Uterus (tissue), 3 donors: ENCODE measurements at regions not wholly inside any gene's neighbourhood (a gene's known extent, or its start where the extent isn't known, plus 50 kb on each side); places are given as distances from the start of the nearest gene placed in this dataset.

Source experiments
- DNase-seq, 2 donors: peaks; one replicate each; pipeline ENCODE4 v3.0.0-alpha.2; 2019 to 2020
- H3K27ac ChIP-seq, 2 donors: fragments of 200-600 bp; sonication (generic); 1 replicate in 1 of 2; 2 replicates in 1 of 2; pipeline ENCODE4 v1.5.1; 2016 to 2018
- H3K27me3 ChIP-seq, 2 donors: fragments of 200-600 bp; sonication (generic); one replicate each; pipeline ENCODE4 v1.5.1; 2018 to 2019; ENCODE audit warnings: control low read depth in 1 of 2
- H3K36me3 ChIP-seq, 2 donors: fragments of 200-600 bp; sonication (generic); one replicate each; pipeline ENCODE4 v1.5.1; 2019; ENCODE audit warnings: control low read depth in 1 of 2
- H3K4me1 ChIP-seq, 2 donors: fragments of 200-600 bp; sonication (generic); one replicate each; pipeline ENCODE4 v1.5.1; 2018 to 2019; ENCODE audit warnings: control low read depth in 1 of 2
- H3K4me3 ChIP-seq, 2 donors: fragments of 200-600 bp; sonication (generic); 1 replicate in 1 of 2; 2 replicates in 1 of 2; pipeline ENCODE4 v1.5.1; 2018 to 2019; ENCODE audit warnings: mild to moderate bottlenecking in 1 of 2
- H3K9me3 ChIP-seq, 2 donors: fragments of 200-600 bp; sonication (generic); one replicate each; pipeline ENCODE4 v1.5.1; 2019; ENCODE audit warnings: control low read depth in 1 of 2
- POLR2A ChIP-seq, 2 donors: fragments of 450-650 bp; IDR thresholded peaks; one replicate each; pipeline ENCODE4 v1.6.1; 2016; ENCODE audit warnings: antibody characterized with exemption in 2 of 2, mild to moderate bottlenecking in 1 of 2, moderate library complexity in 1 of 2
- intact Hi-C: fragments of 100-400 bp; cut with DNase I; formaldehyde crosslinking; loops from one replicate; pipeline ENCODE4 v1.15.1; 2023; ENCODE audit warnings: low total_unique reads
- TF ChIP-seq, protein P1 (sequence below), 4 experiments: fragments of 200-600 bp in 2 of 4; fragments of 450-650 bp in 2 of 4; sonication (generic) in 2 of 4; IDR thresholded peaks; one replicate each; pipeline ENCODE4 v1.5.1; 2016 to 2019; ENCODE audit warnings: antibody characterized with exemption in 4 of 4, mild to moderate bottlenecking in 2 of 4, moderate library complexity in 1 of 4
- donor health status: DM: yes; HTN: yes; CAD: no.

- Histone ChIP-seq H3K27me3 (no peaks in the 10 kb centered on the region), H3K36me3 (no peaks in the 10 kb centered on the region), H3K4me3 (no peak overlapping the region), H3K27ac (no peak overlapping the region), H3K4me1 (no peaks in the 10 kb centered on the region), H3K9me3 (no peaks in the 10 kb centered on the region)
- no peak for TF ChIP-seq POLR2A (IDR thresholded peaks at IDR 0.05)
- TF ChIP-seq, protein P1, sequence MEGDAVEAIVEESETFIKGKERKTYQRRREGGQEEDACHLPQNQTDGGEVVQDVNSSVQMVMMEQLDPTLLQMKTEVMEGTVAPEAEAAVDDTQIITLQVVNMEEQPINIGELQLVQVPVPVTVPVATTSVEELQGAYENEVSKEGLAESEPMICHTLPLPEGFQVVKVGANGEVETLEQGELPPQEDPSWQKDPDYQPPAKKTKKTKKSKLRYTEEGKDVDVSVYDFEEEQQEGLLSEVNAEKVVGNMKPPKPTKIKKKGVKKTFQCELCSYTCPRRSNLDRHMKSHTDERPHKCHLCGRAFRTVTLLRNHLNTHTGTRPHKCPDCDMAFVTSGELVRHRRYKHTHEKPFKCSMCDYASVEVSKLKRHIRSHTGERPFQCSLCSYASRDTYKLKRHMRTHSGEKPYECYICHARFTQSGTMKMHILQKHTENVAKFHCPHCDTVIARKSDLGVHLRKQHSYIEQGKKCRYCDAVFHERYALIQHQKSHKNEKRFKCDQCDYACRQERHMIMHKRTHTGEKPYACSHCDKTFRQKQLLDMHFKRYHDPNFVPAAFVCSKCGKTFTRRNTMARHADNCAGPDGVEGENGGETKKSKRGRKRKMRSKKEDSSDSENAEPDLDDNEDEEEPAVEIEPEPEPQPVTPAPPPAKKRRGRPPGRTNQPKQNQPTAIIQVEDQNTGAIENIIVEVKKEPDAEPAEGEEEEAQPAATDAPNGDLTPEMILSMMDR (IDR thresholded peaks at IDR 0.05), result no peak
- no peak for DNase-seq
- intact Hi-C loops, result no loop called here
Measured at GRCh38 chr5:58232130-58232529, 227.8 kb downstream of the PLK2 start.

DNA sequence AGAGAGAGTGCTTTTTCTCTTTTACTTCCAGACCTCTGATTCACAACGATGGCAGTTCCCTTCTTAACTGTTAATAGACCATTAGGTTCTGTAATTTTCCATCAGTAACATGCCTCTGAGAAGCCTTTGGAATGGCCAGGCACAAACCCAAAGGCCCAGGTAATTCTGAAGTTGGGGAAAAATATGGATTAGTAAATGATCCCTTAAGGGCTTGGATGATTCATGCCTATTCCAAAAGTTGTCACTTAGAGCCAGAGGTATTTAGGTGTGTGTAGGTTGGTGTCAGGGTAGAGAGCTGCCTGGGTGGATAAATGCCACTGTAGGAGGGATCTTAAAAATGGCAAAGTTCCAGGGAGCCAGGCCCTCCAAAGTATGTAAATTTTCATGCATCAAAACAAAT lies 228.8 kb downstream of the PLK2 start:
- TF ChIP-seq, protein P1 (IDR thresholded peaks at IDR 0.05), result no peak
- no peak for TF ChIP-seq POLR2A (IDR thresholded peaks at IDR 0.05)
- Histone ChIP-seq H3K4me3 (no peak overlapping the region), H3K9me3 (no peaks in the 10 kb centered on the region), H3K4me1 (no peaks in the 10 kb centered on the region), H3K27me3 (no peaks in the 10 kb centered on the region), H3K27ac (no peak overlapping the region), H3K36me3 (no peaks in the 10 kb centered on the region)
- no peak for DNase-seq
- intact Hi-C loops, result no loop called here

GRCh38 chr5:58228896-58229295 lies 231.0 kb downstream of the PLK2 start:
- Histone ChIP-seq H3K4me1 (no peaks in the 10 kb centered on the region), H3K27ac (no peak overlapping the region), H3K4me3 (no peak overlapping the region), H3K9me3 (no peaks in the 10 kb centered on the region), H3K36me3 (no peaks in the 10 kb centered on the region), H3K27me3 (no peaks in the 10 kb centered on the region)
- DNase-seq, result no peak
- intact Hi-C loops, result no loop called here
- TF ChIP-seq, protein P1 (IDR thresholded peaks at IDR 0.05), result no peak
- no peak for TF ChIP-seq POLR2A (IDR thresholded peaks at IDR 0.05)

GRCh38 chr5:58227858-58228257 lies 232.0 kb downstream of the PLK2 start:
- H3K4me3 ChIP-seq, result no peak overlapping the region
- no peaks in the 10 kb centered on the region for H3K4me1 ChIP-seq
- TF ChIP-seq, protein P1 (IDR thresholded peaks at IDR 0.05), result no peak
- TF ChIP-seq POLR2A (IDR thresholded peaks at IDR 0.05), result no peak
- H3K36me3 ChIP-seq, result no peaks in the 10 kb centered on the region
- no peak overlapping the region for H3K27ac ChIP-seq
- DNase-seq, result no peak
- intact Hi-C loops, result no loop called here
- H3K27me3 ChIP-seq, result no peaks in the 10 kb centered on the region
- no peaks in the 10 kb centered on the region for H3K9me3 ChIP-seq

GRCh38 chr5:58224661-58225060 lies 235.2 kb downstream of the PLK2 start:
- Histone ChIP-seq H3K27ac (peak overlapping the region in 1 of 2 donors; percentile 38), H3K27me3 (no peaks in the 10 kb centered on the region), H3K4me3 (no peak overlapping the region), H3K9me3 (no peaks in the 10 kb centered on the region), H3K36me3 (no peaks in the 10 kb centered on the region), H3K4me1 (no peaks in the 10 kb centered on the region)
- intact Hi-C loops, result no loop called here
- no peak for DNase-seq
- TF ChIP-seq POLR2A (IDR thresholded peaks at IDR 0.05), result no peak
- TF ChIP-seq, protein P1 (IDR thresholded peaks at IDR 0.05), result no peak
